Activated naive CD4-positive, alpha-beta T cell treated with anti-CD3 and anti-CD28 coated beads, Interleukin-2, amount 10 ng/mL, durations not matched to agents 7 days and 5 days (primary cell): ENCODE measurements at regions not wholly inside any gene's neighbourhood (a gene's known extent, or its start where the extent isn't known, plus 50 kb on each side); places are given as distances from the start of the nearest gene placed in this dataset.

Source experiments
- CTCF ChIA-PET: fragments of 350-600 bp; sonication (Branson Sonifier 250); formaldehyde crosslinking; loops from one replicate; lab custom pipeline; 2021; ENCODE audit warnings: antibody characterized with exemption; lab: Charles Lee
- DNase-seq: peaks from one replicate; pipeline ENCODE4 v3.0.0-alpha.2; 2020
- H3K27ac Mint-ChIP-seq: one replicate; pipeline ENCODE4 v1.8.0; 2021; ENCODE audit warnings: mild to moderate bottlenecking, moderate library complexity, mixed read lengths
- H3K27me3 Mint-ChIP-seq: one replicate; pipeline ENCODE4 v1.8.0; 2021; ENCODE audit warnings: mild to moderate bottlenecking, mixed read lengths
- H3K36me3 Mint-ChIP-seq: one replicate; pipeline ENCODE4 v1.8.0; 2021; ENCODE audit warnings: mixed read lengths
- H3K4me1 Mint-ChIP-seq: one replicate; pipeline ENCODE4 v1.8.0; 2021; ENCODE audit warnings: mixed read lengths
- H3K4me3 Mint-ChIP-seq: one replicate; pipeline ENCODE4 v1.8.0; 2021; ENCODE audit warnings: mild to moderate bottlenecking, moderate library complexity, mixed read lengths
- H3K9me3 Mint-ChIP-seq: one replicate; pipeline ENCODE4 v1.8.0; 2021; ENCODE audit warnings: mixed read lengths

DNA sequence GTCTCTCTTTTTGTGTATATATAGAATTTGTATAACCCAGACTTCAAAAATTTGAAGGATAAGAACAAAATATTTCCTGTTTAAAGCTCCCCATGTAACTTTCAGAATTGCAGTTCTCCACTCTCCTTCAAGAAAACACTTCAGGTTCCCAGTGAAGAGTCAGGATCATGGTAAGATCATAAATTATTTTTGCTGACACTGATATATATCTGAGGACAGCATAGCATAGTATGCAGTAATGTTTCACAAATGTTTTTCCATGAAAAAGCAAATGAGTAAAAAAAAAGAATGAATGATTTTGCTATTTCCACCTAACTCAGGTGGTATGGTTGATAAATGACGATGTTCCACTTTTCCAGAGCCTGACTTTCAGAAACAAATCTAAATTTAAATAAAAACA lies 545.6 kb upstream of the EPHA7 start:
- Mint-ChIP-seq H3K27ac (no peak overlapping the region), H3K9me3 (no peaks in the 10 kb centered on the region), H3K36me3 (no peaks in the 10 kb centered on the region), H3K4me1 (no peaks in the 10 kb centered on the region), H3K4me3 (no peak overlapping the region), H3K27me3 (no peaks in the 10 kb centered on the region)
- no peak for DNase-seq
- CTCF ChIA-PET: no interaction called here

DNA sequence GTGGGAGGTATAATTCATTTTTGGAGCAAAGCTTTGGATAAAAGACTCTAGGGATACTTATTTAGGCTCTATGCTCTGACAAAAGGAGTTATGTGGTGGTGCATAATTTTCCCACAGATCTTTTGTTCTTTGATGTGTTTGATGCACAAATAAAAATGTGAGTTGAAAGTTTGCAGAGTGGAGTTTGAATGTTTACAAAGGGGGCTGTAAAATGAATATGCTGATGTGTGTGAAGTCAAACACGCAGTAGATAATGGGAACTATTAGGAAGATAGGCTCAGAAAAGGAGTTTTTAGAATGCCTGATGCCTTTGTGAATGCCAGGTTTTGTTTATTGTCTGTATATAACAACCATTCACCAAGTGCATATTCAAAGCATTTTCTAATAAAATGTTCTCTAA lies 545.0 kb upstream of the EPHA7 start:
- no peak for DNase-seq
- Mint-ChIP-seq H3K4me3 (no peak overlapping the region), H3K27ac (no peak overlapping the region), H3K36me3 (no peaks in the 10 kb centered on the region), H3K4me1 (no peaks in the 10 kb centered on the region), H3K9me3 (no peaks in the 10 kb centered on the region), H3K27me3 (no peaks in the 10 kb centered on the region)
- CTCF ChIA-PET: no interaction called here

GRCh38 chr6:93962566-93962965 lies 543.2 kb upstream of the EPHA7 start:
- no peak for DNase-seq
- no peak overlapping the region for H3K27ac Mint-ChIP-seq
- no peak overlapping the region for H3K4me3 Mint-ChIP-seq
- H3K36me3 Mint-ChIP-seq: no peaks in the 10 kb centered on the region
- H3K4me1 Mint-ChIP-seq: no peaks in the 10 kb centered on the region
- no peaks in the 10 kb centered on the region for H3K9me3 Mint-ChIP-seq
- CTCF ChIA-PET: no interaction called here
- no peaks in the 10 kb centered on the region for H3K27me3 Mint-ChIP-seq

- no peak overlapping the region for H3K4me3 Mint-ChIP-seq
- H3K27ac Mint-ChIP-seq: no peak overlapping the region
- no peaks in the 10 kb centered on the region for H3K27me3 Mint-ChIP-seq
- no peaks in the 10 kb centered on the region for H3K36me3 Mint-ChIP-seq
- H3K9me3 Mint-ChIP-seq: no peaks in the 10 kb centered on the region
- CTCF ChIA-PET: no interaction called here
- DNase-seq: no peak
- no peaks in the 10 kb centered on the region for H3K4me1 Mint-ChIP-seq
Observed at GRCh38 chr6:93954584-93954983, 535.2 kb upstream of the EPHA7 start.

GRCh38 chr6:93943661-93944060 lies 524.3 kb upstream of the EPHA7 start:
- Mint-ChIP-seq H3K4me3 (no peak overlapping the region), H3K36me3 (no peaks in the 10 kb centered on the region), H3K27ac (no peak overlapping the region), H3K9me3 (peaks cover 5% of the 10 kb centered on the region), H3K4me1 (no peaks in the 10 kb centered on the region), H3K27me3 (no peaks in the 10 kb centered on the region)
- no peak for DNase-seq
- CTCF ChIA-PET: no interaction called here

DNA sequence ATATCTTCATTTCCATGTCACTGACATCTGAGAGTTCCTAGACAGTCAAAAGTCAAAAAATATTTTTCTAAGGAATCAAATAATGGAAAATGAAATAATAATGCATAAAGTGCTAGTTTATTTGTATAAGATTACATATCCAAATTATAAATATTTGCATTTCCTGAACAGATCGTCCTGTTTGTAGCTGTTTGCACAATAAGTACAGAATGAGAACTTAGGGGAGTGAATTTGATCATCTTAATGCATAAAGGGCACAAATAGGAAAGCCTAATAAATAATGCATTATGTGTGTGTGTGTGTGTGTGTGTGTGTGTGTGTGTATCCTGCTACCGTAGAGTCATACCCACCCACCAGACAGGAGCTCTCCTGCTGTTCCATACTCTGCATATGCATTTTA lies 521.0 kb upstream of the EPHA7 start:
- DNase-seq: no peak
- CTCF ChIA-PET: no interaction called here
- no peaks in the 10 kb centered on the region for H3K4me1 Mint-ChIP-seq

GRCh38 chr6:93932175-93932574 lies 512.8 kb upstream of the EPHA7 start:
- CTCF ChIA-PET: no interaction called here
- Mint-ChIP-seq H3K27ac (no peak overlapping the region), H3K9me3 (peaks cover 2% of the 10 kb centered on the region), H3K27me3 (no peaks in the 10 kb centered on the region), H3K4me3 (no peak overlapping the region), H3K36me3 (no peaks in the 10 kb centered on the region), H3K4me1 (no peaks in the 10 kb centered on the region)
- no peak for DNase-seq

More for the DNA sequence above, 521.0 kb upstream of the EPHA7 start:
- Mint-ChIP-seq H3K27me3 (no peaks in the 10 kb centered on the region), H3K9me3 (no peaks in the 10 kb centered on the region), H3K27ac (no peak overlapping the region), H3K36me3 (no peaks in the 10 kb centered on the region), H3K4me3 (no peak overlapping the region)

GRCh38 chr6:93927731-93928130 lies 508.4 kb upstream of the EPHA7 start:
- DNase-seq: no peak
- H3K27me3 Mint-ChIP-seq: no peaks in the 10 kb centered on the region
- no peaks in the 10 kb centered on the region for H3K36me3 Mint-ChIP-seq
- H3K9me3 Mint-ChIP-seq: peaks cover 2% of the 10 kb centered on the region
- no peak overlapping the region for H3K27ac Mint-ChIP-seq
- no peak overlapping the region for H3K4me3 Mint-ChIP-seq
- no peaks in the 10 kb centered on the region for H3K4me1 Mint-ChIP-seq
- CTCF ChIA-PET: no interaction called here

GRCh38 chr6:93919365-93919764 lies 500.0 kb upstream of the EPHA7 start:
- peaks cover 3% of the 10 kb centered on the region for H3K9me3 Mint-ChIP-seq
- H3K36me3 Mint-ChIP-seq: no peaks in the 10 kb centered on the region
- H3K27ac Mint-ChIP-seq: no peak overlapping the region
- CTCF ChIA-PET: no interaction called here
- no peaks in the 10 kb centered on the region for H3K4me1 Mint-ChIP-seq
- DNase-seq: no peak
- H3K4me3 Mint-ChIP-seq: no peak overlapping the region
- H3K27me3 Mint-ChIP-seq: no peaks in the 10 kb centered on the region

DNA sequence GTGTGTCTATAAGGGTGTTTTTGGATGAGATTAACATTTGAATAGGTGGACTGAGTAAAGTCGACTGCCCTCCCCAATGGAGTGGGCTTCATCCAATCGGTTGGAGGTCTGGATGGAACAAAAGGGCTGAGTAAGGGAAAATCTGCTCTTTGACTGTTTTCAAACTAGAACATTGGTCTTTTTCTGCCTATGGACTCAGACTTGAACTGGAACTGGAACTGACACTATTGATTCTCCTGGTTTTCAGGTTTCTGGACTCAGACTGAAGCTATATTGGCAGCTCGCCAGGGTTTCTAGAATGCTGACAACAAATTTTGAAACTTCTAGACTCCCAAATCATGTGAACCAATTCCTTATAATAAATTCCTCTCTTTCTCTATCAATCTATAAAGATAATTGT lies 498.9 kb upstream of the EPHA7 start:
- CTCF ChIA-PET: no interaction called here
- H3K27me3 Mint-ChIP-seq: no peaks in the 10 kb centered on the region
- H3K27ac Mint-ChIP-seq: no peak overlapping the region
- H3K9me3 Mint-ChIP-seq: peaks cover 3% of the 10 kb centered on the region
- no peaks in the 10 kb centered on the region for H3K36me3 Mint-ChIP-seq
- no peaks in the 10 kb centered on the region for H3K4me1 Mint-ChIP-seq
- no peak for DNase-seq
- H3K4me3 Mint-ChIP-seq: no peak overlapping the region

- DNase-seq: no peak
- CTCF ChIA-PET: interaction anchor here (1.0 kb wide), 1 partner anchor 8 kb away, joined by 3 read pairs; no protein-coding TSS in a partner anchor
- no peak overlapping the region for H3K4me3 Mint-ChIP-seq
- no peak overlapping the region for H3K27ac Mint-ChIP-seq
- no peaks in the 10 kb centered on the region for H3K27me3 Mint-ChIP-seq
- no peaks in the 10 kb centered on the region for H3K4me1 Mint-ChIP-seq
- H3K9me3 Mint-ChIP-seq: peaks cover 4% of the 10 kb centered on the region
- no peaks in the 10 kb centered on the region for H3K36me3 Mint-ChIP-seq
Observed at GRCh38 chr6:93917216-93917615, 497.9 kb upstream of the EPHA7 start.

- Mint-ChIP-seq H3K36me3 (no peaks in the 10 kb centered on the region), H3K9me3 (peaks cover 8% of the 10 kb centered on the region), H3K4me3 (no peak overlapping the region), H3K27me3 (no peaks in the 10 kb centered on the region), H3K27ac (no peak overlapping the region), H3K4me1 (no peaks in the 10 kb centered on the region)
- CTCF ChIA-PET: interaction anchor here (1.0 kb wide), 1 partner anchor 8 kb away, joined by 3 read pairs; no protein-coding TSS in a partner anchor
- no peak for DNase-seq
Observed at GRCh38 chr6:93916716-93917115, 497.4 kb upstream of the EPHA7 start.

- H3K27me3 Mint-ChIP-seq: no peaks in the 10 kb centered on the region
- no peaks in the 10 kb centered on the region for H3K4me1 Mint-ChIP-seq
- no peak for DNase-seq
- H3K27ac Mint-ChIP-seq: no peak overlapping the region
- H3K4me3 Mint-ChIP-seq: no peak overlapping the region
- no peaks in the 10 kb centered on the region for H3K36me3 Mint-ChIP-seq
- CTCF ChIA-PET: no interaction called here
- H3K9me3 Mint-ChIP-seq: peaks cover 8% of the 10 kb centered on the region
Observed at GRCh38 chr6:93915961-93916360, 496.6 kb upstream of the EPHA7 start.

GRCh38 chr6:93902517-93902916 lies 483.2 kb upstream of the EPHA7 start:
- Mint-ChIP-seq H3K9me3 (no peaks in the 10 kb centered on the region), H3K36me3 (no peaks in the 10 kb centered on the region), H3K27me3 (no peaks in the 10 kb centered on the region), H3K4me1 (no peaks in the 10 kb centered on the region), H3K27ac (no peak overlapping the region), H3K4me3 (no peak overlapping the region)
- CTCF ChIA-PET: no interaction called here
- no peak for DNase-seq

GRCh38 chr6:93900142-93900541 lies 480.8 kb upstream of the EPHA7 start:
- H3K9me3 Mint-ChIP-seq: peaks cover 2% of the 10 kb centered on the region
- CTCF ChIA-PET: no interaction called here
- no peaks in the 10 kb centered on the region for H3K4me1 Mint-ChIP-seq
- no peaks in the 10 kb centered on the region for H3K27me3 Mint-ChIP-seq
- DNase-seq: no peak
- H3K27ac Mint-ChIP-seq: no peak overlapping the region
- H3K36me3 Mint-ChIP-seq: no peaks in the 10 kb centered on the region
- no peak overlapping the region for H3K4me3 Mint-ChIP-seq

GRCh38 chr6:93896081-93896480 lies 476.7 kb upstream of the EPHA7 start:
- DNase-seq: no peak
- H3K27me3 Mint-ChIP-seq: no peaks in the 10 kb centered on the region
- no peak overlapping the region for H3K27ac Mint-ChIP-seq
- H3K9me3 Mint-ChIP-seq: peaks cover 2% of the 10 kb centered on the region
- H3K4me1 Mint-ChIP-seq: no peaks in the 10 kb centered on the region
- no peak overlapping the region for H3K4me3 Mint-ChIP-seq
- CTCF ChIA-PET: no interaction called here
- no peaks in the 10 kb centered on the region for H3K36me3 Mint-ChIP-seq
